ENCODE measurements at regions not wholly inside any gene's neighbourhood (a gene's known extent, or its start where the extent isn't known, plus 50 kb on each side); places are given as distances from the start of the nearest gene placed in this dataset.

GRCh38 chr14:26233118-26233517 lies 364.7 kb downstream of the NOVA1 start:
- no peak for TF ChIP-seq CTCF (IDR thresholded peaks at IDR 0.05; ENCODE audit: low read depth, low read length, poor library complexity, severe bottlenecking)
- TF ChIP-seq EZH2phosphoT487 (IDR thresholded peaks at IDR 0.05; ENCODE audit: borderline replicate concordance, low read length): no peak

All from DOHH2 (cell line).